GM23248 (cell line): ENCODE measurements at regions not wholly inside any gene's neighbourhood (a gene's known extent, or its start where the extent isn't known, plus 50 kb on each side); places are given as distances from the start of the nearest gene placed in this dataset.

Experiments used
- DNase-seq: peaks from one replicate; pipeline ENCODE4 v3.0.0-alpha.2; 2015
- H2AFZ ChIP-seq: fragments of 200-600 bp; sonication (generic); 2 replicates; pipeline ENCODE4 v1.6.1; 2016; ENCODE audit warnings: antibody characterized with exemption
- H3F3A ChIP-seq: fragments of 200-600 bp; sonication (generic); 2 replicates; pipeline ENCODE4 v1.6.1; 2016; ENCODE audit warnings: mild to moderate bottlenecking, antibody characterized with exemption, mixed run types; ENCODE audit not compliant: insufficient read depth
- H3K27ac ChIP-seq: fragments of 200-600 bp; sonication (generic); 2 replicates; pipeline ENCODE4 v1.5.1; 2016; ENCODE audit warnings: mild to moderate bottlenecking
- H3K27me3 ChIP-seq: fragments of 200-600 bp; sonication (generic); replicated peaks from 2 replicates; pipeline ENCODE4 v1.6.1; 2016; ENCODE audit warnings: mild to moderate bottlenecking; ENCODE audit not compliant: insufficient read depth
- H3K36me3 ChIP-seq: fragments of 200-600 bp; sonication (generic); 2 replicates; pipeline ENCODE4 v1.6.1; 2016; ENCODE audit warnings: low read depth, mild to moderate bottlenecking
- H3K4me1 ChIP-seq: fragments of 200-600 bp; sonication (generic); 2 replicates; pipeline ENCODE4 v1.6.1; 2016; ENCODE audit warnings: mild to moderate bottlenecking; ENCODE audit not compliant: insufficient read depth
- H3K4me2 ChIP-seq: fragments of 200-600 bp; sonication (generic); one replicate; pipeline ENCODE4 v1.6.1; 2016; ENCODE audit warnings: mild to moderate bottlenecking; ENCODE audit not compliant: unreplicated experiment
- H3K4me3 ChIP-seq: fragments of 200-600 bp; sonication (generic); 2 replicates; pipeline ENCODE4 v1.5.1; 2016; ENCODE audit warnings: mild to moderate bottlenecking
- H3K79me2 ChIP-seq: fragments of 200-600 bp; sonication (generic); 2 replicates; pipeline ENCODE4 v1.6.1; 2016; ENCODE audit warnings: mild to moderate bottlenecking; ENCODE audit not compliant: insufficient read depth
- H3K9ac ChIP-seq: fragments of 200-600 bp; sonication (generic); 2 replicates; pipeline ENCODE4 v1.6.1; 2016; ENCODE audit warnings: mild to moderate bottlenecking
- H3K9me2 ChIP-seq: fragments of 200-600 bp; sonication (generic); 2 replicates; pipeline ENCODE4 v1.6.1; 2016; ENCODE audit warnings: mixed run types, mild to moderate bottlenecking, moderate library complexity; ENCODE audit not compliant: insufficient read depth
- H3K9me3 ChIP-seq: fragments of 200-600 bp; sonication (generic); one replicate; pipeline ENCODE4 v1.6.1; 2017; ENCODE audit warnings: low read depth
- H4K20me1 ChIP-seq: fragments of 200-600 bp; sonication (generic); 2 replicates; pipeline ENCODE4 v1.6.0; 2016; ENCODE audit not compliant: insufficient read depth
- EZH2 ChIP-seq: fragments of 200-600 bp; sonication (generic); IDR thresholded peaks from 2 replicates; pipeline ENCODE4 v1.6.1; 2018; ENCODE audit warnings: antibody characterized with exemption, mild to moderate bottlenecking; ENCODE audit not compliant: insufficient read depth, poor library complexity, severe bottlenecking
- EZH2phosphoT487 ChIP-seq: fragments of 200-600 bp; sonication (generic); IDR thresholded peaks from 2 replicates; pipeline ENCODE4 v1.6.1; 2018; ENCODE audit warnings: antibody characterized with exemption, moderate library complexity, mild to moderate bottlenecking, low read depth; ENCODE audit not compliant: insufficient read depth
- WGBS, 2 experiments: methylation state at CpG; one replicate each; pipeline ENCODE4 v1.1.6; 2015 to 2017; ENCODE audit warnings: low lambda C conversion rate in 2 of 2, low coverage in 1 of 2; ENCODE audit errors: missing lambda C conversion rate in 2 of 2; 5-methylcytosine and 5-hydroxymethylcytosine counted together
- in situ Hi-C: fragments of 300-500 bp; cut with MboI; formaldehyde crosslinking; loops from 2 replicates; pipeline ENCODE4 v1.15.0; 2020

DNA sequence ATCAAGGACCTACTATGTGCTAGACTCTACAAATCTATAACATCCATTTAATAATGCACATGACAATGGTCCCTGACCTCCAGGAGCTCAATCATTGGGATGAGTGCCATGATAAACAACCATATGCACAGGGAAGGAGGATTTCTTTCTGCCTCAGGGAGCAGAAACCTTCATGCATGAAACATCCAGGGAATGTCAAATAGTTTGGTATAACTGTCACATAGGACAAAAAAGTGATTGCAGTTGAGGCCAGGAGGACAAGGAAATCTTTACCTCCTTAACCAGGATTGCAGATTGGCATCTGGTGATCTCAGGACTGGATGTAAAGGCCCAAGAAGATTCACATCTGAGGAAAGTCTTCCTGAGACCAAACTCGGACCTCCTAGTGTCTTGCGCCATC is 993.1 kb downstream of the KCNMA1 start:
- peaks cover 1% of the 10 kb centered on the region for H3K4me1 ChIP-seq
- H3K27ac ChIP-seq = no peak overlapping the region
- WGBS, 2 experiments = 85 to 88% methylated on average over 2 of the region's 2 CpGs
- H3K79me2 ChIP-seq = no peaks in the 10 kb centered on the region
- H4K20me1 ChIP-seq = no peaks in the 10 kb centered on the region
- no peaks in the 10 kb centered on the region for H3F3A ChIP-seq
- TF ChIP-seq EZH2 = no peak
- H3K9ac ChIP-seq = no peak overlapping the region
- in situ Hi-C loops = no loop called here
- H3K9me2 ChIP-seq = no peaks in the 10 kb centered on the region
- no peaks in the 10 kb centered on the region for H3K9me3 ChIP-seq
- no peak overlapping the region for H2AFZ ChIP-seq
- H3K36me3 ChIP-seq = no peaks in the 10 kb centered on the region
- no peak overlapping the region for H3K4me2 ChIP-seq
- H3K4me3 ChIP-seq = no peak overlapping the region
- no peak for DNase-seq
- peaks cover 12% of the 10 kb centered on the region for H3K27me3 ChIP-seq

DNA sequence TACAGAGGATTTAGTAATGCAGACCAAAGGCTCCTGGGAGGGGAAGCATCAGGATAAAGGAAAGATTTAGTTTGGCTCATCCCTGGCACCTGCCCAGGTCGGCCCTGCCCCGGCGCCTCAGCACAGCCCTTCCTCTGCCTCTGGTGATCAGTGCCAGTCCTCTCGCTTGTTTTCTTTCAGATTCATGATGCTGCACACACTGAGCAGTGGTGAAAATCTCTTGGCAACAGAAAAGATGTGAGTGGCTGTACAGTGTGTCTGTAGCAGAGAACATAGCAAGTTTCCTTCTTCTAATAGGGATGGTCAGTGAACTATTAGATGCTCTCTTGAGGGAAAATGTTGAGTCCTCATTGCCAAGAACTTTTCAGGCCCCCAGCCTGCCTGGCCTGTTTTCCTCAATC is 994.1 kb downstream of the KCNMA1 start:
- in situ Hi-C loops = no loop called here
- H3K27ac ChIP-seq = no peak overlapping the region
- H3K4me2 ChIP-seq = no peak overlapping the region
- no peaks in the 10 kb centered on the region for H3F3A ChIP-seq
- no peak for TF ChIP-seq EZH2phosphoT487
- no peak for TF ChIP-seq EZH2
- H3K27me3 ChIP-seq = peaks cover 14% of the 10 kb centered on the region
- no peaks in the 10 kb centered on the region for H3K79me2 ChIP-seq
- H3K4me3 ChIP-seq = no peak overlapping the region
- no peaks in the 10 kb centered on the region for H3K9me3 ChIP-seq
- H3K36me3 ChIP-seq = no peaks in the 10 kb centered on the region
- WGBS, 2 experiments = 7 to 10% methylated on average over 4 of the region's 4 CpGs
- H3K9me2 ChIP-seq = no peaks in the 10 kb centered on the region
- H2AFZ ChIP-seq = no peak overlapping the region
- DNase-seq = no peak
- H3K4me1 ChIP-seq = no peaks in the 10 kb centered on the region
- H3K9ac ChIP-seq = no peak overlapping the region
- H4K20me1 ChIP-seq = no peaks in the 10 kb centered on the region

DNA sequence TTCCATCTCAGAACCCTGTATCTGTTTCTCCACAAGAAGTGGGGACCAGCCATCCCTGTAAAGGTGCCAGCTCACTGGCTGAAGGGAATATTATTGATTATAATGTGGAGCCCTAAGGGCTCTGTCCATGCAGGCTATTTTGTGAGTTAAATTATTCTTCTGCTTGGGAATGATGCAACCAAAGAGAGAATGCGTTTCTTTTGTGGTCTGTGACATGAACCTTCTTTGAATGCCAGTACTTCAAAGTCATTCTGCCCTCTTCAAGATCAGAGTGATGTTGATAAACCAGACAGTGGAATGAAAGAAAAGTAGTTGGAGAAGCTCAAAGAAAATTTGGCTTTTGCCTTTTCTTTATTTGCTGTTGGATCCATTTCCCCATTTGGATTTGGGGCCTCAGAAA is 995.2 kb downstream of the KCNMA1 start:
- in situ Hi-C loops = no loop called here
- DNase-seq = no peak
- WGBS, 2 experiments = 11 to 21% methylated on average over 1 of the region's 1 CpG
- no peak overlapping the region for H3K4me3 ChIP-seq
- H3K9ac ChIP-seq = no peak overlapping the region
- no peak overlapping the region for H2AFZ ChIP-seq
- H3K9me3 ChIP-seq = no peaks in the 10 kb centered on the region
- no peak overlapping the region for H3K4me2 ChIP-seq
- H3K79me2 ChIP-seq = no peaks in the 10 kb centered on the region
- H3F3A ChIP-seq = no peaks in the 10 kb centered on the region
- TF ChIP-seq EZH2 (no peak), EZH2phosphoT487 (no peak)
- no peaks in the 10 kb centered on the region for H3K4me1 ChIP-seq
- no peak overlapping the region for H3K27ac ChIP-seq
- no peaks in the 10 kb centered on the region for H4K20me1 ChIP-seq
- H3K9me2 ChIP-seq = no peaks in the 10 kb centered on the region
- H3K27me3 ChIP-seq = peaks cover 22% of the 10 kb centered on the region
- no peaks in the 10 kb centered on the region for H3K36me3 ChIP-seq

DNA sequence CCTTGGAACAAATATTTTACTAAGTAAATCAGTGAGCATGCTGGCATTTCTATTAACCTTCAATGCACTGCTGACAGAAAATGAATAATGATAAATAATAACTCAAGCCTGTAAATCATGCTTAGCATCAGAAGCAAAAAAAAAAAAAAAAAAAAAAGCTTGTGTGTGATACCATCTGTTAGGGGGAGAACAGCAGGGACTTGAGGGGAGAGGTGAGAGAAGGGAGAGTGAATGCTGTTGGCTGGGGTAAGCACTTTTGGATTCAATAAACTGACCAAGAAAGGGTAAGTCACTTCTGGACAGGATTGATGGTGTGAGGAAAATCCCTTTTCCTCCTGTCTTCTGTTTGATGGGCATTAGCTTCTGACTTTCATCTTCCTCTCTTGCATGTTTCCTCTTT is 996.4 kb downstream of the KCNMA1 start:
- H3K9me3 ChIP-seq = no peaks in the 10 kb centered on the region
- peaks cover 28% of the 10 kb centered on the region for H3K27me3 ChIP-seq
- no peak overlapping the region for H3K9ac ChIP-seq
- H3K4me3 ChIP-seq = no peak overlapping the region
- no peaks in the 10 kb centered on the region for H3K4me1 ChIP-seq
- no peaks in the 10 kb centered on the region for H4K20me1 ChIP-seq
- H2AFZ ChIP-seq = no peak overlapping the region
- no peaks in the 10 kb centered on the region for H3K79me2 ChIP-seq
- DNase-seq = no peak
- H3K4me2 ChIP-seq = no peak overlapping the region
- H3K27ac ChIP-seq = no peak overlapping the region
- in situ Hi-C loops = no loop called here
- H3F3A ChIP-seq = no peaks in the 10 kb centered on the region
- H3K36me3 ChIP-seq = no peaks in the 10 kb centered on the region
- no peak for TF ChIP-seq EZH2
- no peak for TF ChIP-seq EZH2phosphoT487
- H3K9me2 ChIP-seq = no peaks in the 10 kb centered on the region

DNA sequence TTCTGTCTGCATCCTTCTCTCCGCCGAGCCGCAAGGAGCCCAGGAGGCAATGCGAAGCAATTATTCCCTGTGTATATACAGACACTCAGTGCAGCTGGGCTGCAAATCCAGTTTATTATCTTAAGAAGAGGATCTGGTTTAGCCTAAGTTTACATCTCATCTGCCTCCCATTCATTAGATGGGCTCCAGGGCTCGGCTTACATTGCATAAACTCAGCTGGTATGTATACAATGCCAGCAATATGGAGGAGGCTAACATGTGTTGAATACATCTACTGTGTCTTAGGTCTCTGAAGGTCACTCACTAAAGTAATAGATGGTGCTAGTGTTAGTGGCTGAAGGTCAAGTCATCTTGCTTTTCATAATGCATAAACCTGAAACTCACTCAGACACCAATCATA is 996.8 kb downstream of the KCNMA1 start:
- Histone ChIP-seq H3K4me3 (no peak overlapping the region), H4K20me1 (no peaks in the 10 kb centered on the region), H3K36me3 (no peaks in the 10 kb centered on the region), H3K27me3 (peaks cover 30% of the 10 kb centered on the region), H3K79me2 (no peaks in the 10 kb centered on the region), H3K9ac (no peak overlapping the region), H3K4me1 (no peaks in the 10 kb centered on the region), H3F3A (no peaks in the 10 kb centered on the region), H3K9me3 (no peaks in the 10 kb centered on the region), H3K27ac (no peak overlapping the region), H3K4me2 (no peak overlapping the region), H2AFZ (no peak overlapping the region), H3K9me2 (no peaks in the 10 kb centered on the region)
- no peak for TF ChIP-seq EZH2phosphoT487
- TF ChIP-seq EZH2 = no peak
- no peak for DNase-seq
- in situ Hi-C loops = no loop called here
- WGBS, 2 experiments = 92% methylated on average over 5 of the region's 5 CpGs
